NCI-H1092 (cell line): ENCODE measurements at regions not wholly inside any gene's neighbourhood (a gene's known extent, or its start where the extent isn't known, plus 50 kb on each side); places are given as distances from the start of the nearest gene placed in this dataset.
"Not testable (repeated sequence)": the region's sequence is repeated elsewhere in the genome, so short reads cannot be mapped to it uniquely, and the experiment has no call there.

Experiments
- DNase-seq: peaks from one replicate; lab custom pipeline; 2025; lab: John Stamatoyannopoulos, UW

- no peak for DNase-seq
Measured at GRCh38 chr1:102821707-102822106, 286.6 kb downstream of the COL11A1 start.

DNA sequence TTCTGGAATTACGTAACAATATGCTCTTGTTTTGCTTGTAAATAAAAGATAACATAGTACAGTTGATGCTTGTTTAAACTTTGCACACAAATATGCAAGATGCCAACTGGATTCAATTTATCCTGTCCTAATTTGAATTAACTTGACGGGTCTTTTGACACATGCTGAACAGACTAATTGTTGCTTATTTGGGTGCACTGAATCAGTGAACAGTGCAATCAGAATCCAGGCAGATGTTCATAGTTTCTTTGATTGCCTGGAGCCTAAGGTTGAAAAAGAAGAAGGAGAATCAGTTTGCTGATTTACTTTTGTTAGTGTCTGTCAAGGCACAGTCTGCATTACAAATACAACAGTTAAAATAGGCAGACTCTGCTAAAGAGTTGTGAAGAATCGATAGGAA lies 307.9 kb downstream of the COL11A1 start:
- DNase-seq, result no peak

- DNase-seq, result no peak
Measured at GRCh38 chr1:102799496-102799895, 308.8 kb downstream of the COL11A1 start.

- DNase-seq, result no peak
Measured at GRCh38 chr1:102798718-102799117, 309.6 kb downstream of the COL11A1 start.

GRCh38 chr1:102796429-102796828 lies 311.9 kb downstream of the COL11A1 start:
- DNase-seq, result no peak

GRCh38 chr1:102790997-102791396 lies 317.3 kb downstream of the COL11A1 start:
- DNase-seq, result no peak

- not testable (repeated sequence) for DNase-seq
Measured at GRCh38 chr1:102789951-102790350, 318.4 kb downstream of the COL11A1 start.

GRCh38 chr1:102783487-102783886 lies 324.8 kb downstream of the COL11A1 start:
- no peak for DNase-seq

DNA sequence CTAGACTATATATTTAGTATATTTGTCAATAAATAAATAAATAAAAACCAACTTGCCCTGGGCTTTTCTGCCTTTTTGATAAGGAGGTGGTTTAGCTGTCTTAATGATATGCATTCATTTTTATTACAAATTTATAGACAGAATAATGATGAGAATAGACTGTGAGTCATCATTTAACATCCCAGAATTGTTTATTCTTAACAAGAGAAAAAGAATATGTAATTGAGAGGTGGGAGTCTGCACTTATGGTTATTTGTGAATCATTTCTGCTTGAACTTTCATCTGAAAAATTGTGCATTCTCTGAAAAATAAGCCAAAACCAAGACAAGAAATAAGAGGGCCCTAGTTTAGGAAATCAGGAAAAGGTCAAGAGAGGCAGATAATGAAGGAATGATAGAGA lies 326.2 kb downstream of the COL11A1 start:
- DNase-seq, result no peak

DNA sequence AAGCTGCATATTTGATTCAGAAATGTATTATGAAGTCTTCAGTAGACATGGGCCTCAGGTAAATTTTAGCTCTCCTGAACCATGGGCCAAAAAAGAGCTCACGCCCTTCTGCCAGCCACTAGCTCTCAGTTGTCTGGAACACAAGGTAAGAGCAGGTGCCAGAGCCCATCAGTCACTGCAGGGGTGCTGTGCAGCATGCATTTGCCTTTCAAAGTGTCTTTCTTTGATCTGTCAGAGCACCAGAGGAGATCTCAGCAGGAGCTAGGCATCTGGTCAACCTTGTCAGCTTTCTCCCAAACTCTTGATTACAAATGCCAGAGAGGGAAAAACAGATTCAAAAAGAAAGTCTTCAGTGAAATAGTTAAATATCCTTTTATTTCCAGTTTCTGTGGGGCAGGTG lies 332.3 kb downstream of the COL11A1 start:
- no peak for DNase-seq

GRCh38 chr1:102772831-102773230 lies 335.5 kb downstream of the COL11A1 start:
- no peak for DNase-seq

DNA sequence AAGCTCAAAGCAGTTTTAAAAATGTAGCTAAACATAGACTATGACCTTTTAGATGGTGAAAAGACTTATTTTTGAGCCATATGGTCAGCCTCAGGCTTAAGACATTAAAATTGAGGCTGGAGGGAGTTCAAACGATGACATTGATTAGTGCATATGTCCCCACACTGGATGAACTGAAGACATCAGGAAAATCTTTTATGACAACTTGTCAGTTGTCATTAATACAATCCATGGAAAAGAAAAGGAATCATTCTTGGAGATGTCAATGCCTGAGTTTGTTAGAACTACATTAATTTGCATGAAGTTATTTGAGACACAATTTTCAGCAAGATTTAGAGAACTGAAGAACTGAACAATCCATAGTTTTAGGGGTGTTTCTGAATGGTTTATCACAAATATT lies 349.9 kb downstream of the COL11A1 start:
- DNase-seq, result no peak

DNA sequence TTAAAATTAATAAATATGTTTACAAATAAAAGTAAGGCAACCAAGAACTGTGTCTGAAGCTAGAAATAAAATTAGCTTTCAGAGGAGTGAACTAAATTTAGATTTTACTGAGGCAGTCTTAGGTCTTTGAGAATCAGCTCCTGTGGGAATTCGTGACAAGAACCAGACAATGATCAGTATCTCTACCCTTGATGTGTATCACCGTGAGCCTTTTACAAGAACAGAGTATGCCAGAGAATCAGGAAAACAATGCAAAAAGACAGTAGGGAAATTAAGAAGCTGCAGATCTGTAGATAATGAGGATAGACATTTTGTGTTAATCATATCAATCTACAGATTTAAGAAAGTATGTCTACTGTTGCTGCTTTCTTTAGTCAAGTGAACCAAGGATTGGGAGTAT lies 351.0 kb downstream of the COL11A1 start:
- DNase-seq, result no peak

GRCh38 chr1:102751111-102751510 lies 357.2 kb downstream of the COL11A1 start:
- no peak for DNase-seq

GRCh38 chr1:102742426-102742825 lies 365.9 kb downstream of the COL11A1 start:
- DNase-seq, result no peak

- DNase-seq, result no peak
Measured at GRCh38 chr1:102733491-102734236, 374.7 kb downstream of the COL11A1 start.

DNA sequence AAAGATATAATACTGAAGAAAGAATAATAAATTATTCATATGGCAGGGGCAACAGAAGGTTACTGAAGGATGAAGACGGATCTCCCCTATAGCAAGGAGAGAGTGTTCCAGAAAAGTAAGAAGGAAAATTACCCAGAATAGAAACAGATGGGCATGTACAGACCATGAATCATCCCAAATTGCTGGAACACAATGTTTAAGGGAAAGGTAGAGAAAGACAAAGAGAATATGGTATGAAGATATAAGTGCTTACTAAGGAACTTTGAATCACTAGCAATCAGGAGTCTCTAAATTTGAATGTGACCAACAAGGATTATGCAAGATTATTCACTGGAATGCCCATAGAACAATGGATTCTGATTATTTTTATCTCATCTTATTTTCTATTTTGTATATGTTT lies 375.4 kb downstream of the COL11A1 start:
- no peak for DNase-seq

GRCh38 chr1:102726417-102726816 lies 381.9 kb downstream of the COL11A1 start:
- DNase-seq, result no peak

GRCh38 chr1:102724741-102725140 lies 383.6 kb downstream of the COL11A1 start:
- no peak for DNase-seq

GRCh38 chr1:102715150-102715549 lies 393.2 kb downstream of the COL11A1 start:
- DNase-seq, result no peak

DNA sequence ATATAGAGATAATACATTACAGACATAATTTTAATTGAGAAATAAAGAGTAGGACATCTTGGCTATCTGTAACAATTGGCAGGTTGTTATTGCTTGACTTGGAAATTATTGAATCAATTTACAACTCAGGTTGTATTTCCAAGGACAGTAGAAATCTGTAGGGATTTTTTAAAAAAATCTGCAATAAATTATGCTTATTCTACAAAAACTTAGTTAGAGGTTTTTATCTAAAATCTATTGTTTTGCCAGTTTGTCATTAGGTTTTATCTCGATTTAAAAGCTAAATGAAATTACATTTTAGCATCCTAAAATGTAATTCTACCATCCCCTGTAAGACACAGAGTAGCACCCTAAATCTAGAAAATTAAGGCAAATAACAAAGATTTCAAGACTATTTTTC lies 408.8 kb downstream of the COL11A1 start:
- DNase-seq, result no peak

DNA sequence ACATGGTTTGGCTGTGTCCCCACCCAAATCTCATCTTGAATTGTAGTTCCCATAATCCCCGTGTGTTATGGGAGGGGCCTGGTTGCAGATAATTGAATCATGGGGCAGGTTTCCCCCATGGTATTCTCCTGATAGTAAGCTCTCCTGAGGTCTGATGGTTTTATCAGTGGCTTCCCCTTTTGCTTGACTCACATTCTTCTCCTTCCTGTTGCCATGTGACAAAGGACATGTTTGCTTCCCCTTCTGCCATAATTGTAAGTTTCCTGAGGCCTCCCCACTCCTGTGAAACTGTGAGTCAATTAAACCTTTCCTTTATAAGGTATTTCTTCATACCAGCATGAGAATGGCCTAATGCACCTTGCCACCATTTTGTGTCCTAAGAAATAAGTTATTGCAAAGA lies 415.0 kb downstream of the COL11A1 start:
- DNase-seq, result no peak

DNA sequence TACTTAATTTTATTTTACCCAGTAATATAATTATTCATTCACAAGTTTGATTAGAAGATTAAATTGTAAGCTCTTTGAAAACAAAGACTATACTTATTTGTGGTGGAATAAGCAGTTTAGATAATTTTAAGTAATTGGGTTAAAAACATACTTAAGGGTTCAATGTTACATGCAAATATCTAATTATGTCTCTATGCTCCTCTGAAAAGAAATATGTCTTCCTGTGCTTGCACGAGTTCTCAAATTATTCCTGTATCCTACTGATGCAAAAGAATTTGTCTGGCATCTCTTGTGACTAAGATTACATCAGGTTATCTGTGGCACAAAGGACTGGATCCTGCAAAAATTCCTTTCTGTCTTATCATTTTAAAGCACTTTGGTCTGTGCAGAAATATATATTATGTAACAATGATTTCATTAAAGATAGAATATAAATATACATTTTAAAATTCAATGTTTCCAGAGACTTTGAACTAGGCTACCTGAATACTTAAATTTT lies 416.7 kb downstream of the COL11A1 start:
- no peak for DNase-seq

- no peak for DNase-seq
Measured at GRCh38 chr1:102687383-102687782, 420.9 kb downstream of the COL11A1 start.
